GM19438 (cell line): ENCODE measurements at regions not wholly inside any gene's neighbourhood (a gene's known extent, or its start where the extent isn't known, plus 50 kb on each side); places are given as distances from the start of the nearest gene placed in this dataset.
"Not testable (repeated sequence)": the region's sequence is repeated elsewhere in the genome, so short reads cannot be mapped to it uniquely, and the experiment has no call there.

Source experiments
- ATAC-seq: cut with Tn5 transposase; IDR thresholded peaks from one replicate; pipeline ENCODE4 v1.9.1; 2021; ENCODE audit warnings: low read depth; ENCODE audit not compliant: unreplicated experiment

GRCh38 chr7:150044771-150045170, 171.0 kb downstream of the ATP6V0E2 start:
- ATAC-seq: not testable (repeated sequence)

- not testable (repeated sequence) for ATAC-seq
These were observed 171.8 kb downstream of the ATP6V0E2 start for GRCh38 chr7:150045596-150045995.

GRCh38 chr7:150046290-150047194, 172.8 kb downstream of the ATP6V0E2 start:
- ATAC-seq: not testable (repeated sequence)

DNA sequence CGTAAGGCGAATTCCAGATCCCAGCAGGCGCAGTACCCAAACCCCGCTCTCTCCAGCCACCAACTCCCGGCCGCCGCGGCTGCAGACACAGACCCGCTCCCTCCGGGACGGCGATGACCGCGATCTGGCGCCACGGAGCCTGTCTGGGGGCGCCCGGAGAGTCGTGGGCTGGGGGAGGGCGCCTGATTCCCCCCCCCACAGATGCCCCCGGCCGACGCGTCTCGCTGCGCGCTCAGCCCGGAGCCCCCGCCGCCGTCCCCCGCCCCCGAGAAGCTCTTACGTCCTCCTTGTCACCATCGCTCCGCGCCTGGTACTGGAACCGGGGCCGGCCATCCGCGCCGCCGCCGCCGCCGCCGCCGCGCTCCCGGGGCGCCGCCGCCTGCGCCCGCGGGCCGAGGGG, 173.6 kb downstream of the ATP6V0E2 start:
- ATAC-seq: not testable (repeated sequence)

DNA sequence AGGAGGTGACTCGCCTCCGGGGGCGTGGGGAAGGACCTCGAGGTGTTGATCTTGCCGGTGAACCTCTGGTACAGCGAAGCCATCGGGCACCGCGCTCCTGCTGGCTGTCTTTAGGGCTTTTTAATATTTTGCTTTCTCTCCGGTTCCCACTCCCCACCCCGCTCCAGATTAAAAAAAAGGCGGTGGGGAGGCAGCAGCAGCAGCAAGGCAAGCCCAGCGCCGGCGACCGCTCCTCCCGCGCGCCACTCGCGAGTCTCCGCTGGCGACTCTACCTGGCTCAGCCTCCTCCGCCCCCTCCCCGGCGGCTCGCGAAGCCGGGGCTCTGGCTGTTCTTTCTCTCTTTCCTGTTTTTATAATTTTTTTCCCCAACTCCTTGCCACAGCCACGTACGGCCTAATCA, 174.0 kb downstream of the ATP6V0E2 start:
- not testable (repeated sequence) for ATAC-seq

DNA sequence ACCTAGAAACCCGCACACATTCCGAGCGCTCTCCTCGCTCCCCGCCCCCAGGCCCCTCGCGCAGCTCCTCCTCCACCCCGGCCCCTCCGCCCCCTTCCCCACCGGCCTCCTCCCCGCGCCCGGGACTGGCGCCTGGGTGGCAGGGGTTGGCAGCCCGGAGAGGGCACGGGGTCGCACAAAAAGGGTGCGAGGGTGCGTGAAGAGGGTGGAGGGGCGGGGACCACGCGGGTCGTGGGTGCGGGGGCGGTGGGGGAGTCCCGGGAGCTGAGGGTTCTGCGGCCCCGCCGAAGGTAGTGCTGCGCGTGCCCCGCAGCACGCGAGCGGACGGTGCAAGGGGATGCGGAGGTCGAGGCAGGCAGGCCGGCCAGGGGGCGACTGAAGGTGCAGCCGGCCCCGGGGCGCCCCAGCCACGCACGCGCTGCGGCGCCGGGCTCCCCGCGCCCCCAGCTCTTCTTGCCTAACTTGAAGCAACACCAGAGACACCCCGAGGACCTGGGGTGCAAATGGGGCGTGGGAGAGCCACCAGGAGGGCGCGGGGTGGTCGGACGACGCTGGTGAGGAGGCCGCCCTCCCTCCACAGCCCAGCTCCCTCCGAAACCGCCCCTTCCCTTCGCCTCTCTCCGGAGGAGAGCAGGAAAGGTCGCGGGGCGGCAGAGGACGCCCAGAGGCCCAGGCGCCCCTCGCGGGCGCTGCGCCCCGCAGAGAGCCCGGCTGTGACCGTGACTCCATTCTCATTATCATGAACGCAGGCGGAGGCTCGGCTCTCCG, 174.7 kb downstream of the ATP6V0E2 start:
- ATAC-seq: not testable (repeated sequence)

GRCh38 chr7:150049012-150049655, 175.4 kb downstream of the ATP6V0E2 start:
- ATAC-seq: not testable (repeated sequence)

DNA sequence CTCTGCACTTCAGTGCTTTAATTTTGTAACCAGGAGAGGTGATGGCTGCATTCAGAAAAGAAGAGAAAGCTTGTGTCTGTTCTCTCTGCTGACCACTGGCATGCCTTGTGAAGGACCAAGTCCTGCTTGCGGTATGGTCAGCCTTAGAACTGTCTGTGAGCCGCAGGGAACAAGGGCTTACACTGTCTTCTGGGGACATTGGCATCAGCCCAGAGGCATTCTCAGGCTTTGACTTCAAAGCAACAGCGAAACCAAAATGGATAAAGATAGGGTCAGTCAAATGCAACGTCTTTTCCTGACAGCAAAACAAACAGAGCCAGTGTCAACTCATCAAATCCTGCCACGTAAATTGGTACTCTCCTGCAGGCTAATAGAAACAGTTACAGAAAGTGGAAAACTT, 179.6 kb downstream of the ATP6V0E2 start:
- ATAC-seq: not testable (repeated sequence)

DNA sequence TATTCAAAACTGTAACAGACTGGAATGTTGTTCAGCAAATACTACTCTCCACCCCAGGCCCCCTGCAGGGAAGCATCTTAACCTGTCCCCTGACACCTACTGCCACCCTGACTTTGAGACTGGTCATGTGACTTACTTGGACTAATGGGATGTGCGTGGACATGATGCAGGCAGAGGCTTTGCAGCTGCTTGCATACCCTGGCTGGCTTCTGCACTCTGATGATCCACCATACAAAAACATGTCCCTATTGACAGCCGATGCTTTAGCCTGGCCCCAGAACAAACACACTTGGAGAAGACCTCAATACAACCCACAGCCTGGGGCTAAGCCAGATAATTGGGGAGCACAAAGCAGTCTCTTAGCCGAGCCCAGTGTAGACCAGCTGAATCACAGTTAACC, 180.5 kb downstream of the ATP6V0E2 start:
- not testable (repeated sequence) for ATAC-seq

GRCh38 chr7:150060259-150061221, 186.8 kb downstream of the ATP6V0E2 start:
- peak; percentile 96 for ATAC-seq

DNA sequence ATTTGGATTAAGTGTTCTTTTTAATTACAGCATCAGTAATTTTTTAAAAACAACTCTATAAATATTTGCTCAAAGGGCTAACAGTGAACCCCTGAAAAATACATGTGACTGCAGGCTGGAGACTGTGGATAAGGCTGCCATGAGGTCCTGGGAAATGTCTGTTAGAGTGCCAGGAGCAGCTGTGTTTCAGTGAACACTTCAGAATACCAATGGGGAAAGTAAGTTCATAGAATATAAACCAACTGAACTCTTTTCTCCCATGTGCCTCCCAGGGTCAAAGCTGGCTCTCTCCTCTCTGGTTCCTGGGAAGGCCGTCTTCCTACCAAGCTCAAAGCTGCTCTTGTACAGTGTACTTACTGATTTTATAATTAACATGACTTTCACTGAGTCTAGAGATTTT, 189.4 kb downstream of the ATP6V0E2 start:
- ATAC-seq: not testable (repeated sequence)

- not testable (repeated sequence) for ATAC-seq
These were observed 196.0 kb downstream of the ATP6V0E2 start for GRCh38 chr7:150069555-150070313.

DNA sequence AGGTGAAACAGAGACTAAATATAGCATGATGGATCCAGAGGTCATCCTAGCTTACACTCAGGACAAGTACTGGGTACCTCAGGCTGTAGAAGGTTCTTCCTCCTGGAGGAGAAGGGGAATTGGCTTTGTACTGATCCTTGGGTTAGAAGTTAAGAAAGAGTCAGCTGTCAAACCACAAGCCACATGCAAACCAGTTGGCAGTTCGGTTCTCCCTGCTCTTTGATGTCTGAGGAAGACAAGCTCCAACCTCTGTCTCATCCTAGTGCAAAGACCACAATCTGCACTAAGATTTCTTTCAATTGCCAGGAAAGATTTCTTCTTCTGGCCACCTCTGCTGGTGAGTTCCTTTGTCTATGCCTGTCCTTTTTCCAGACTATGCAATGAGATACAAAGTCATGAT, 203.8 kb downstream of the ATP6V0E2 start:
- ATAC-seq: not testable (repeated sequence)

DNA sequence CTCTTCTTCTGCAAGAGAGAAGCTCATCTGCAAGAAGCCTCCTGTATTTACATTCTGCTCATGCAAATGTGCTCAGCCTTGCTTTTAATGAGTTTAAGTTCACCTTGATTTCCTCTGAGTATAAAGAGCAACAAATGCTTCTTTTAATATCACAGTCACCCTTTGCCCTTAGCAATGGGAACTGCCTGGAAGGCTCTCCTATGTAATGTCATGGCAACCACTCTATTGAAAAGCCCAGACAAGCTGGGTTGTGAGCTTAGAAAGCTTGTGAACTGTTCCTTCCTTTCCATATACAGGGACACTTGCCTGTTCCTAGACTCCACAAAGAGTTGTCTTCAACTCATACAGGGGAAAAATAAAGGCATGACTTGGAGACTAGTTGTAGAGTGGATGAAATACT, 208.1 kb downstream of the ATP6V0E2 start:
- ATAC-seq: not testable (repeated sequence)

DNA sequence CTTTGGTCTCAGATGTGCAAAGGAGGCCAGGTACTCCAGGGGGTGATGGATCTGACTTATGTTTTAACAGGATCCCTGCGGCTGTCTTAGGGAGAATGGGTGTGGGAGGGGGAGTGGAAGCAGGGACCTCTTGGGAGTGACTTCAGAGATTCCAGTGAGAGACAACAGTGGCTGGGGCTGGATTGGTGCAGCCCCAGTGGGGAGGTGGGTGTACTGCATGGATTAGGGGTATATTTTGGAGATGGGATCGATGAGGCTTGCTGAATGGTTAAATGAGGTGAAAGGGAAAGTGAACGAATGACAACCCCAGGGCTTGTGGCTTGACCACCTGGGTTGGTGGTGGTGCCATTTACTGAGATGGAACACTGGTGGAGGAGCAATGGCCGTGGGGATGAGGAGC, 211.0 kb downstream of the ATP6V0E2 start:
- not testable (repeated sequence) for ATAC-seq

DNA sequence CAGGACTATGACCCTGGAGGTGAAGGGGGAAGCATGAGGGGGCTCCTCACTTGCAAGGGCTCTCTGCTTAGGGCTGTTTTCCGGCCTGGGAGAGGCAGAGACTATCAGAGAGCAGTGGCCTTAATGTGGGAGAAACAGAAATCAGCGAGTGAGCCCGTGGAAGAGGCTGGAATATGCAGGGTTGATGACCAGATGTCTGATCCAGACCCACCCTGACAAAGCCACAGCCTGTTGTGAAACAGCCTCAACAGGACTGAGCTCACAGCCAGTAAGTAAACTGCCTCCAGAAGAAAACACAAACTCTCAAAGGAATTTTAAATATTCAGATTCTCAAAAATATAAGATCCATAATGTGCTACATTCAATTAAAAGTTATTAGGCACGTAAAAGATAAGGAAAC, 213.7 kb downstream of the ATP6V0E2 start:
- not testable (repeated sequence) for ATAC-seq

DNA sequence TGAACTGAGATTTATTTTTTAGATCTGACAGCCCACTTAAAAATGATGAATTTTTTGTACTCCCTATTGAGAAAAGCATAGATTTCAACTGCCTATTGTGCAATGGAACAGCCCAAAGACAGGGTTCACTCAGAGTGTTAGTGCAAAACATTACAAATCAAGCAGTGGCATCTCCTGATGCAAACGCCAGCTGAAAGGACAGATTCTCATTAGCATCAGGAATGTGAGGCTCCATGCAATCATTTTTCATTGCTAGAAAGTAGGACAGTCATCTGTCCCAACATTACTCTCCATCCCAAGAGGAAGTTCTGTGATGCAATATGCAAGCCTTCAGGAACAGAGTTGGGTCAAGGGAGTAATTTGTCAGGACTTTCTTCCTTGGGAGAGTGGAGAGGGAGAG, 215.4 kb downstream of the ATP6V0E2 start:
- ATAC-seq: not testable (repeated sequence)

- ATAC-seq: not testable (repeated sequence)
These were observed 217.0 kb downstream of the ATP6V0E2 start for GRCh38 chr7:150090776-150091175.

DNA sequence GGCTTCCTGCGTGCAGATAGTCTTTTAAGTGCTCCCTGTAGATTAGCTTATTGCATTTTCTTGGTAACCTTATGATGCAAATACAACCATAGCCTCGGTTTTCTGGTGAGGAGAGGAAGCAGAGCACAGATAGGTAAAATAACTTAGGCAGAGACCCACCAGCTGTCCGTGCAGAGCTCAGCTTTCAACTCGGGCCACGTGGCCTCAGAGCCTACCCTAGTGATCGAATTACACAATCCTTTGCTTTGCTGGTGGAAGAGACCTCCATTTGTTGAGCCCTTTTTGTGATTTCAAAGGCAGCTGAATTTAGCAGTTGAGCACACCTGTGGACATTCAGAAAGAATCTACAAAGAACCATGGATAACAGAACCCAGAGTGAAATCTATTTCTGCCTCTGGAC, 220.1 kb downstream of the ATP6V0E2 start:
- ATAC-seq: not testable (repeated sequence)
